Stomach (tissue), 8 donors: ENCODE measurements at regions not wholly inside any gene's neighbourhood (a gene's known extent, or its start where the extent isn't known, plus 50 kb on each side); places are given as distances from the start of the nearest gene placed in this dataset.
"Not testable (repeated sequence)": the region's sequence is repeated elsewhere in the genome, so short reads cannot be mapped to it uniquely, and the experiment has no call there.

Experiments
- DNase-seq, 2 donors: peaks; one replicate each; pipeline versions ENCODE4 v3.0.0 to v3.0.0-alpha.2; 2013 to 2019
- H3K27ac ChIP-seq, 5 donors: fragments of 200-600 bp in 4 of 5; sonication (generic) in 4 of 5; one replicate each; pipeline ENCODE4 v1.5.1; 2013 to 2019; ENCODE audit warnings: mild to moderate bottlenecking in 1 of 5, moderate library complexity in 1 of 5
- H3K27me3 ChIP-seq, 3 donors: fragments of 200-600 bp; sonication (generic); one replicate each; pipeline ENCODE4 v1.5.1; 2017 to 2019; ENCODE audit warnings: mixed run types in 1 of 3
- H3K36me3 ChIP-seq, 4 donors: fragments of 200-600 bp; sonication (generic); 1 replicate in 3 of 4; 2 replicates in 1 of 4; pipeline ENCODE4 v1.5.1; 2016 to 2019
- H3K4me1 ChIP-seq, 4 donors: fragments of 200-600 bp; sonication (generic); one replicate each; pipeline ENCODE4 v1.5.1; 2016 to 2019
- H3K4me3 ChIP-seq, 4 donors: fragments of 200-600 bp; sonication (generic) in 3 of 4; one replicate each; pipeline ENCODE4 v1.5.1; 2016 to 2019; ENCODE audit warnings: mild to moderate bottlenecking in 1 of 4
- H3K9me3 ChIP-seq, 4 donors: fragments of 200-600 bp; sonication (generic); one replicate each; pipeline ENCODE4 v1.5.1; 2016 to 2019
- POLR2AphosphoS5 ChIP-seq, 3 donors: sonication (generic); formaldehyde crosslinking; IDR thresholded peaks; one replicate each; pipeline ENCODE4 v1.6.1; 2016; ENCODE audit warnings: antibody characterized with exemption in 3 of 3
- WGBS, 5 donors: extraction: QIAGEN DNeasy Blood & Tissue Kit in 3 of 5; methylation state at CpG; one replicate each; pipeline versions ENCODE4 v1.1.5 to v1.1.7; 2013 to 2018; 5-methylcytosine and 5-hydroxymethylcytosine counted together
- intact Hi-C: fragments of 100-400 bp; cut with DNase I; formaldehyde crosslinking; loops from one replicate; pipeline ENCODE4 v1.15.1; 2023; ENCODE audit warnings: low total_unique reads
- donor health status: healthy with polysubstance abuse.
- donor health status: Bipolar disorder and iron deficiency.
- donor health status: healthy.

DNA sequence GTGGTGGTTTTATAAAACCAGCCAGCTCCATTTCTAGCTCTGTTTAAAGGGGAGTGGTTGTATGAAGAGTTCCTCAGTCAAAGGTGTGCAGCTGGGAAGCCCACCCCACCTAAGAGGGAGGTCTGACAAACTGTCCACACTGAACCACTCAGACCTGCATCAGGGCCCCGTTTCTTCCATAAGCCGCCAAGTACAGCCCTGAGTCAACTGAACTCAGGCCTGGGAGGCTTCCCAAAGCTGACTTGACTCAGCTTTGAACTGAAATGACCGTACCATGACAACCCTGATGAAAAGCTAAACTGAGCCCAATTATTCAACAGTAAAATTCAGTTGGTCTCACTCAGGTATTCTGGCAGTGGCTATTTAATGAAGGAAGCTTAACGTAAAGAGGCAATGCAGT lies 4027.4 kb upstream of the TPTE start:
- WGBS, 5 donors = no CpG with 5 or more reads among the region's 4 CpGs
- H3K36me3 ChIP-seq, H3K27ac ChIP-seq, H3K4me3 ChIP-seq, intact Hi-C loops, H3K9me3 ChIP-seq, H3K4me1 ChIP-seq, H3K27me3 ChIP-seq, DNase-seq: not testable (repeated sequence)

DNA sequence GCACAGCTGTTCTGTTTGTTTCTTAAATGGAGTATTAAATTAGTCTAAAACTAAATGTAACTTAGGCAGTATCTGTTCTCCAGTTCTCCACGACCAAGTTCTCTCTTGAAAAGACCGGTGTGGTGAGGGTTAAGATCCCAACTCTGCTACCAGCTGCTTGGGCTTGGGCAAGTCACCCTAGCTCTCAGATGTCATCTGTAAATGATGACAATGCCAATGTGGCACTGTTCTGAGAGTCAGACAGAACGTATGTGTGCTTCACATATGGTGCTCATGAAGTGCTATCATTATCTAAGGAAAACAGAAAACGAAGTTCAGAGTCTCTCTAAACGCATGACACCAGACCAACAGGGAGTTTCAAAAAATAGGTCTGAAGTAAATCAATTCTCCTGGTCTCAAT lies 4025.0 kb upstream of the TPTE start:
- DNase-seq, H3K9me3 ChIP-seq, H3K4me1 ChIP-seq, intact Hi-C loops, H3K4me3 ChIP-seq, H3K27ac ChIP-seq, H3K27me3 ChIP-seq, H3K36me3 ChIP-seq: not testable (repeated sequence)
- 67% methylated on average over 2 of the region's 5 CpGs; no CpG with 5 or more reads in 4 of the 5 donors for WGBS, 5 donors

DNA sequence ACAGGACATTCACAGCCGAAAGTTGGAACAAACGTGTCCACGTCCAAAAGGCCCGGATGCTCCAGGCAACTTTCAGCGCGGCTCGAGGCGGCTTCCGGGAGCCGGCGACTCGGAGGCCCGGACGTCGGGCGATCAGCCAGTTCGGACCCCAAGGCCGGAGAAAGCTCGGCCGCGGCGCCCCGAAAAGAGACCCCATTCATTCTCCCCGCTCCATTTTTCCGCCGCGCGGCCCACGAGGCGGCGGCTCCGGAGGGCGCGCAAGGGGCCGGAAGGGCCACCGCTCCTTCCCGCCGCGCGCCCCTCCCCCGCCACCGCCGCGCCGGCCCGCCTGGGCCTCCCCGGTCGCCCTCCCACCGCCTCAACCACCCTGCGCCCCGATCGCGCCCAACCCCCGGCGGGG lies 4022.7 kb upstream of the TPTE start:
- peak; percentile 14 to 22 for DNase-seq
- H3K36me3 ChIP-seq, H3K4me1 ChIP-seq, H3K27me3 ChIP-seq, H3K9me3 ChIP-seq, intact Hi-C loops: not testable (repeated sequence)
- peak overlapping the region in 2 of 4 donors; percentile 49 to 56 for H3K4me3 ChIP-seq
- WGBS, 5 donors = 0 to 1% (median 0%) methylated on average over 7 to 18 of the region's 55 CpGs; no CpG with 5 or more reads in 2 of the 5 donors
- H3K27ac ChIP-seq = peak overlapping the region in 3 of 5 donors; percentile 42 to 94 (median 89)

DNA sequence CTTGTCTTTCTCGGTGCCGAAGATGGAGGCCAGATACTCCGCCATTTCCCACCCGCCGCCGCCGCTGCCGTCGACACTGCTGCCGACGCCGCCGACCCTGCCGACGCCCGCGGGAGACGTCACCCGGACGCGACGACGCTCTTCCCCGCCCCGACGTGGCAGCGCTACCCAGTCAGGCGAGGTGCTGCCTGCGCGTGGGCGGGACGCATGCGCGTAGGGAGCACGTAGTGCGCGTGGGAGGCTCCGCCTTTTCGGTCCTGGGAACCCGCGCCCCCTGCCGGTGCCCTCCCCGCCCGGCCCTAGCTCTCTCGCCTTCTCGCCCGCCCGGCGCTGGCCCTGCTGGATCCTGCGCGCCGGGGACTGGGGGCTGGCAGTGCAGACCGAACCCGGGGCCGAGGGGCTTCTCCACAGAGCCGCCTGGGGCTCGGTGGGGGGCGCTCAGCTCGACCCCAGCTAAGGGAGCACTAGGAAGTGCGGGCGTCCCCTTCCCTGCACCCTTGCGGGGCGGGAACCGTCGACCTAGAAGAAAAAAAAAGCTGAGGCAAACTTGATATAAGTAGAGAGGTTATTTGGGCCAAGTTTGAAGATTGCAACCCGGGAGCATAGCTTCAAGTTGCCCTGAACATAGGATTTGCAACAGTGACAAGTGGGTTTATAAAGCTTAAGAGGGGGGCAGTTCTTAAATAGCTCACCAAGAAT lies 4022.1 kb upstream of the TPTE start:
- peak in 1 of 2 donors; percentile 61 for DNase-seq
- H3K4me1 ChIP-seq, H3K27me3 ChIP-seq, H3K36me3 ChIP-seq, intact Hi-C loops, H3K9me3 ChIP-seq: not testable (repeated sequence)
- H3K27ac ChIP-seq = peak overlapping the region in 1 of 5 donors; percentile 89
- peak in 2 of 3 donors; percentile 49 to 60 for TF ChIP-seq POLR2AphosphoS5 (IDR thresholded peaks at IDR 0.05)
- H3K4me3 ChIP-seq = peak overlapping the region in 2 of 4 donors; percentile 49 to 56
- WGBS, 5 donors = 0% methylated on average over 10 to 23 of the region's 66 CpGs; no CpG with 5 or more reads in 2 of the 5 donors

DNA sequence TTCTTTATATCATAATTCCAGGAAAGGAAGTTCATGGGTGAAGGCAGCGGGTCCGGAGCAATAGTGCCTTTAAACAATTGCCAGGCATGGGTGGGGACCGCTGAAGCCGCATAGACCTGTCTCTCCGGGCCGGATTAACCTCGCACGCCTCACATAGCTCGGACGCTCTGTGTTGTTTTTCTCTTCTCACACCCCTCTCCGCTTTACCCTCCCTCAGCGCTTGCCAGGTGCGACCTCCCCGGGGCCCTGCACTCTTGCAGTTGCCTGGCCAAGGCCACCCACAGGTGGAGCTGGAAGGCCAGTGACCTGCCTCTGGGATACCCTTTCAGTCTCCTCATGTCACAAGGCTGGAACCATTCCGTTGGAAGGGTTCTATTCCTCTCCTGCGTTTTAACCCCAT lies 4021.5 kb upstream of the TPTE start:
- intact Hi-C loops, H3K4me3 ChIP-seq, H3K4me1 ChIP-seq, H3K27ac ChIP-seq, H3K27me3 ChIP-seq, H3K9me3 ChIP-seq, DNase-seq, H3K36me3 ChIP-seq: not testable (repeated sequence)
- WGBS, 5 donors = no CpG with 5 or more reads among the region's 16 CpGs

DNA sequence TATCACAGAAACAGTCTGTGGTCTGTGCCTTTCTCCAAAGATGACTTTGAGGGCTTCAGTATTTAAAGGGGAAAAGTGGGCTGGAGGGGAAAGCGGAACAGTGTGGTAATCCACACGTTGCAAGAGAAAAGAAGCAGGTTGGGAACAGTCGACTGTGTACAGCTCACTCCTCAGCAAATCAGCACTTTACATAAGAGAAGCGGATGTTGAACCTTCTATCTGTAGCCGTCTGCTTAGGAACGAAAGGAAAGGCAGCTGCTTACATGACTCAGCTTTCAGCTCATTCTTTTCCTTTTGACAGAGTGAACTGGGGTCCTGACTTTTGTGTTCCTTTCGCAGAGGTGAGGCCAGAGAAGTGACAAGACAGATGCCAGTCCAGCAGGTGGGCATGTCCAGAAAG lies 4020.7 kb upstream of the TPTE start:
- no CpG with 5 or more reads among the region's 7 CpGs for WGBS, 5 donors
- H3K4me3 ChIP-seq, H3K9me3 ChIP-seq, H3K27ac ChIP-seq, intact Hi-C loops, H3K36me3 ChIP-seq, DNase-seq, H3K27me3 ChIP-seq, H3K4me1 ChIP-seq: not testable (repeated sequence)

DNA sequence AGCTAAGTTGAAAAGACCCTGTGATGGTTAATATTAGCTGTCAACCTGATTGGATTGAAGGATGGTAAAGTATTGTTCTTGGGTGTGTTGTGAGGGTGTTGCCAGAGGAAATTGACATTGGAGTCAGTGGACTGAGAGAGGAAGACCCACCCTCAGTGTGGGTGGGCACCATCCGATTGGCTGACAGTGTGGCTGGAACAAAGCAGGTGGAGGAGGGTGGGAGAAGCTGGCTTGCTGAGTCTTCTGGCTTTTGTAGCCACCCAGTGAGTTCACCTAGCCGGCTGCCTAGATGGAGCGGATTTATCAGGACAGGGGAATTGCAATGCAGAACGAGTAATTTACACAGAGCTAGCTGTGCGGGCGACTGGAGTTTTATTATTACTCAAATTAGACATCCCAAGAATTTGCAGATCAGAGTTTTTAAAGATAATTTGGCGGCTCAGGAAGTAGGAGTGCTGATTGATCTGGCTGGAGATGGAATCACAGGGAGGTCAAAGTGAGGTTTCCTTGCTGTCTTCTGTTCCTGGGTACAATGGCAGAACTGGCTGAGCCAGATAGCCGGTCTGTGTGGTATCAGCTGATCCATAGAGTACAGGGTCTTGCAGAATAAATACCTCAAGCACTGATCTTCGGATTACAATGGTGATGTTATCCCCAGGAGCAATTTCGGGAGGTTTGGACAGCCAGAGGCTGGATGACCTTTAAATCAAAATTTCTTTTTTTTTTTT lies 4015.1 kb upstream of the TPTE start:
- 74 to 84% (median 81%) methylated on average over 4 to 6 of the region's 10 CpGs; no CpG with 5 or more reads in 2 of the 5 donors for WGBS, 5 donors

DNA sequence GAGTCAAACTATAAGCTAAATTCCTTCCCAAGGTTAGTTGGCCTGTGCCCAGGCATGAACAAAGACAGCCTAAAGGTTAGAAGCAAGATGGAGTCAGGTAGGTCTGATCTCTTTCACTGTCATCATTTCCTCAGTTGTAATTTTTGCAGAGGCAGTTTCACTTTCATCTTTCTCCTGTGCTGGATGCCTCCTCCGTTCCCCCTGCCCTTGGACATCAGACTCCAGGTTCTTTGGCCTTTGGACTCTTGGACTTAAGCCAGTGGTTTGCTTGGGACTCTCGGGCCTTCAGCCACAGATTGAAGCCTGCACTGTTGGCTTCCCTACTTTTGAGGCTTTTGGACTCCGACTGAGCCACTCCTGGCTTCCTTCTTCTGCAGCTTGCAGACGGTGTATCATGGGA lies 4013.8 kb upstream of the TPTE start:
- H3K36me3 ChIP-seq, H3K27ac ChIP-seq, H3K4me1 ChIP-seq, H3K4me3 ChIP-seq, H3K27me3 ChIP-seq, intact Hi-C loops, DNase-seq, H3K9me3 ChIP-seq: not testable (repeated sequence)
- no CpG with 5 or more reads among the region's 4 CpGs for WGBS, 5 donors

More for the DNA sequence above, 4015.1 kb upstream of the TPTE start:
- H3K27me3 ChIP-seq, H3K36me3 ChIP-seq, DNase-seq, H3K4me3 ChIP-seq, H3K27ac ChIP-seq, H3K9me3 ChIP-seq, intact Hi-C loops, H3K4me1 ChIP-seq: not testable (repeated sequence)

DNA sequence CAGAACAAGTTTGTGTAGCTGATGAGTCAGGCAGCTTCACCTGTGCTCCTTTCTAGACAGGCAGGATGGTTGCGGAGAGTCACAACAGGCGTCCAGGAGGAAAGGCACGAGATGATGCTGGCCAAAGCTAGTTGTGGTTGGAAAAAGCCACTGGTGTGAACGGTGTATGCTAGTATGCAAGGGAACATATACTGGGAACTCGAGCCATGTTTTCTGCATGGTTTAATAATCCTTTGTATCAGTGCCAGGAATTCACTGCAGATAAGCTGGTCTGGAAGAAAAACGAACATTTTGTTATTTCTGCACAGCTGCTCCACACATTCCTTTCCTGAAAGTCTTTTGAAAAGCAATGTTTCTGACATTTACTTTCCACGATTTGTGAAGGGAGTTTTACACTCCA lies 3999.6 kb upstream of the TPTE start:
- WGBS, 5 donors = no CpG with 5 or more reads among the region's 7 CpGs
- H3K9me3 ChIP-seq, intact Hi-C loops, H3K27ac ChIP-seq, H3K4me3 ChIP-seq, DNase-seq, H3K36me3 ChIP-seq, H3K4me1 ChIP-seq, H3K27me3 ChIP-seq: not testable (repeated sequence)

DNA sequence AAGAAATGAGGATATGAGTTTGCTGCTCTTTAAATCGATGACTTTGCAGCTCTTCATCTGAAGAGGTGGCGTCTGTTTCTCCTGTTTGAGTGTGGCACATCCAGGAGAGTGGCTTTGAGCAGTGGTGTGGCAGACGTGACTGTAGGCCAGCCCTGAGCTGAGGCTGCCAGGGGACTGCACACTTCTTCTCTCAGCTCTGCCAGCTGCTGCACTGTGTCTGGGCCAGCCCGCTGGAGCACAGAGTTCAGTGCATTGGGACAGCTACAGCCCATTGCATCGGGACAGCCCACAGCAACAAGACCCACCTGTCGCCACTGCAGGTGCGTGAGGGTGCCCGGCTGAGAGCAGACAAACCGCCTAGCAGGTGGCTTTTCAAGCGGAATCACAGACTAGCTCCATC lies 3995.2 kb upstream of the TPTE start:
- H3K9me3 ChIP-seq, H3K27ac ChIP-seq, H3K36me3 ChIP-seq, H3K4me1 ChIP-seq, H3K27me3 ChIP-seq, intact Hi-C loops, DNase-seq, H3K4me3 ChIP-seq: not testable (repeated sequence)
- WGBS, 5 donors = no CpG with 5 or more reads among the region's 10 CpGs

DNA sequence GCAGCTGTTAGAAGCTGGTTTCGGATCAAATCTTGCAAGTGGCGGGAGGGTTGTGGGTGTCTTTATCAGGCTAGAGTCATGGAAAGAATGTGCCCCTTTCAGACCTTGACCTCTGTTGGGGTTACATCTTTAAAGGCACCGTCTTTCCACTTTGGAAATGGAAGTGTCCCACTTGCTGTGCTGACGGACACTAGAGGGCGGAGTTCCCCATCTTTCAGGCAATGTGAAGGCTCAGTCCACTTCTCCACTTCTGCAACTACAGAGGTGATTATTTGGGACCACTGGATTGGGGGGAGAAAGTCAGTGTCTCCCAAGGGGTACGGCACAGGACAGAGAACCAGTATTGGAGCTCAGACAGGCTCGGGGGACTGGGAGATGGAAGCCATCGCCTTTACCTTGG lies 3990.7 kb upstream of the TPTE start:
- DNase-seq, H3K27ac ChIP-seq, H3K36me3 ChIP-seq, H3K4me3 ChIP-seq, H3K4me1 ChIP-seq, H3K9me3 ChIP-seq, H3K27me3 ChIP-seq, intact Hi-C loops: not testable (repeated sequence)
- WGBS, 5 donors = 0 to 14% methylated on average over 1 of the region's 8 CpGs; no CpG with 5 or more reads in 3 of the 5 donors

DNA sequence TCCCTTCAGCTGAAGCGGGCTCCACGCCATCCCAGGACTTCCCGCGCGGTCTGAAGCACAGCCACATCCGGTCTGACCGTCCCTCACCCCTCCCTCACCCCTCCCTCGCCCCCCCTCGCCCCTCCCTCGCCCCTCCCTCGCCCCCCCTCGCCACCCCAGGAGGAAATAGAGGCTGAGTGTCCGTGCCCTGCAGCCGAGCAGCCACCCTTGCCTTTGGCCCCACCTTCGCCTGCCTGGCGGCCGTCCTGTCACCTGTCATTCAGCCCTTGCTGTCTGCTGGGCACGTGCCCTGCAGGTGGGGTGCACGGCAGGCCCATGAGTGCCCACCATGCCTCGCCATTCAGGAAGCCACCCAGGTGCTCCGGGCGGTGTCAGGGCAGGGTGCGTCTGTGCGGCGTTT lies 3988.1 kb upstream of the TPTE start:
- H3K9me3 ChIP-seq, DNase-seq, intact Hi-C loops, H3K27me3 ChIP-seq, H3K27ac ChIP-seq, H3K4me1 ChIP-seq, H3K36me3 ChIP-seq, H3K4me3 ChIP-seq: not testable (repeated sequence)
- no CpG with 5 or more reads among the region's 25 CpGs for WGBS, 5 donors
